ENCODE measurements at regions not wholly inside any gene's neighbourhood (a gene's known extent, or its start where the extent isn't known, plus 50 kb on each side); places are given as distances from the start of the nearest gene placed in this dataset.

DNA sequence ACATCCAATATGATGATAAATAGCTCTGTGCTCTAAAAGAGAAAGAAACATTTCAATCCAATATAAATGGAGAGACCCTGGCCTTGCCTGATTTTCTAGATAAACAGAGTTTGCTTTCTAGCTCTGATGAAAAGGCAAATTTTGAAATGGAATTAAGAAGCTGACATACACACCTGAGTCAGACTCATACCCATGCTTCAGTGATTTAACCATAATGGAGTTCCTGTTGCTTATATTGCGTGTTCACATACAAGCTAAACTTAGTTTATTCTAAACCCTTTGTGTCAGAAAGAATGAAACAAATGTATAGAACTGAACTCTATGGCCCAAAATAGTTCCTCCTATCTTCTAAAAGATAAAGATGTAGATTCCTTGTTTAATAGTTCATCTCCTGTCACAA lies 760.8 kb upstream of the ARPP21 start:
- 69 to 84% (median 79%) methylated on average over 1 of the region's 1 CpG for WGBS, 5 donors
- no peaks in the 10 kb centered on the region for H3K27me3 ChIP-seq (replicated peaks in 1 of 7)
- no peaks in the 10 kb centered on the region for H3K4me1 ChIP-seq
- intact Hi-C loops (cut with DNase I; ENCODE audit: low total_unique reads), result no loop called here
- DNase-seq, result no peak
- peaks cover 0 to 4% (median 0%) of the 10 kb centered on the region in 8 donors for H3K9me3 ChIP-seq
- no peaks in the 10 kb centered on the region for H3K36me3 ChIP-seq
- H3K27ac ChIP-seq, result no peak overlapping the region
- H3K4me3 ChIP-seq, result no peak overlapping the region
- no peak for TF ChIP-seq POLR2AphosphoS5 (IDR thresholded peaks at IDR 0.05)
- TF ChIP-seq, protein P1, sequence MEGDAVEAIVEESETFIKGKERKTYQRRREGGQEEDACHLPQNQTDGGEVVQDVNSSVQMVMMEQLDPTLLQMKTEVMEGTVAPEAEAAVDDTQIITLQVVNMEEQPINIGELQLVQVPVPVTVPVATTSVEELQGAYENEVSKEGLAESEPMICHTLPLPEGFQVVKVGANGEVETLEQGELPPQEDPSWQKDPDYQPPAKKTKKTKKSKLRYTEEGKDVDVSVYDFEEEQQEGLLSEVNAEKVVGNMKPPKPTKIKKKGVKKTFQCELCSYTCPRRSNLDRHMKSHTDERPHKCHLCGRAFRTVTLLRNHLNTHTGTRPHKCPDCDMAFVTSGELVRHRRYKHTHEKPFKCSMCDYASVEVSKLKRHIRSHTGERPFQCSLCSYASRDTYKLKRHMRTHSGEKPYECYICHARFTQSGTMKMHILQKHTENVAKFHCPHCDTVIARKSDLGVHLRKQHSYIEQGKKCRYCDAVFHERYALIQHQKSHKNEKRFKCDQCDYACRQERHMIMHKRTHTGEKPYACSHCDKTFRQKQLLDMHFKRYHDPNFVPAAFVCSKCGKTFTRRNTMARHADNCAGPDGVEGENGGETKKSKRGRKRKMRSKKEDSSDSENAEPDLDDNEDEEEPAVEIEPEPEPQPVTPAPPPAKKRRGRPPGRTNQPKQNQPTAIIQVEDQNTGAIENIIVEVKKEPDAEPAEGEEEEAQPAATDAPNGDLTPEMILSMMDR (IDR thresholded peaks at IDR 0.05 in 8 of 11, conservative IDR thresholded peaks at IDR 0.05 in 3 of 11), result no peak
- no peak for TF ChIP-seq POLR2A (IDR thresholded peaks at IDR 0.05)

DNA sequence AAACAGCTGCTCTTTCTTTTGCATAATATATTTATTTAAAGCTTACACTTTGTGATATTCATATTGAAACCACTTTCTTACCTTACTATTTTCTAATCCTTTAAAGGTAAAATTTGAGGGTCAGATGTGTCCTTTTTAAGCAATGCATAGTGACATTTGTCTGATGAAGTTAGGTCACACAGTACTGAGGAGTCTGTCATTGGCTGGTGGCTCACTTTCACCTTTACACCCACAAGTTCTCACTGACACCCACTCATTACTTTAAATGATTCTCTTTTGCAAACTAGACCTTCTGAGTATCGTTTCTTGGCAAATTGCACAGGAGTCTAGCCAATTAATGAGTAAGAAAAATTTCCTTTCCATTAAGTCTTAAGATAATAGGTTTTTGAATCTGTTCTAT lies 758.3 kb upstream of the ARPP21 start:
- 40 to 58% (median 46%) methylated on average over 1 of the region's 1 CpG for WGBS, 5 donors

DNA sequence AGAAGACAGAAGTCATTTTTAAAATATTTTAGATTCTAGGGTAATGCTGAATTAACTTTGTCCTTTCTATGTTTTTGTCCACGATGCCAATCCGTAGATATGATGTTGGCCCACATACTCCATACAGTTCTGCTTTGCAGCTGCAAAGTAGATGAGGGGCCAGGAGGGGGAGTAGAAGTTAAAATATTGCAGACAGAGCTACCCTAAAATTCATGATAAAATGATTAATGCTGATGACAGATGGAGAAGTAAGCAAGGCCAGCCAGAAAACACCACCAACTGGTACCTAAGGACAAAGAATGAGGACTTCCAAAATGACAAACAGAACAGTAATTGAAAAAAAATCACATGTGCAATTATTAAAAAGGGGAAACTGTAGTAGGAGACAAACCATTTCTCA lies 756.6 kb upstream of the ARPP21 start:
- Histone ChIP-seq H3K9me3 (no peaks in the 10 kb centered on the region), H3K4me1 (no peaks in the 10 kb centered on the region), H3K27me3 (replicated peaks in 1 of 7) (no peaks in the 10 kb centered on the region), H3K27ac (no peak overlapping the region), H3K36me3 (no peaks in the 10 kb centered on the region), H3K4me3 (no peak overlapping the region)
- intact Hi-C loops (cut with DNase I; ENCODE audit: low total_unique reads), result no loop called here
- DNase-seq, result no peak
- WGBS, 5 donors, result 76 to 88% (median 80%) methylated on average over 2 of the region's 2 CpGs
- no peak for TF ChIP-seq POLR2A (IDR thresholded peaks at IDR 0.05)
- TF ChIP-seq, protein P1 (IDR thresholded peaks at IDR 0.05 in 8 of 11, conservative IDR thresholded peaks at IDR 0.05 in 3 of 11), result no peak
- no peak for TF ChIP-seq POLR2AphosphoS5 (IDR thresholded peaks at IDR 0.05)

More for the DNA sequence above, 758.3 kb upstream of the ARPP21 start:
- Histone ChIP-seq H3K27me3 (replicated peaks in 1 of 7) (no peaks in the 10 kb centered on the region), H3K36me3 (no peaks in the 10 kb centered on the region), H3K27ac (no peak overlapping the region), H3K4me3 (no peak overlapping the region), H3K4me1 (no peaks in the 10 kb centered on the region), H3K9me3 (peaks cover 0 to 4% (median 0%) of the 10 kb centered on the region in 8 donors)
- DNase-seq, result no peak
- intact Hi-C loops (cut with DNase I; ENCODE audit: low total_unique reads), result no loop called here
- TF ChIP-seq POLR2AphosphoS5 (IDR thresholded peaks at IDR 0.05) (no peak), POLR2A (IDR thresholded peaks at IDR 0.05) (no peak)
- TF ChIP-seq, protein P1 (IDR thresholded peaks at IDR 0.05 in 8 of 11, conservative IDR thresholded peaks at IDR 0.05 in 3 of 11), result no peak

DNA sequence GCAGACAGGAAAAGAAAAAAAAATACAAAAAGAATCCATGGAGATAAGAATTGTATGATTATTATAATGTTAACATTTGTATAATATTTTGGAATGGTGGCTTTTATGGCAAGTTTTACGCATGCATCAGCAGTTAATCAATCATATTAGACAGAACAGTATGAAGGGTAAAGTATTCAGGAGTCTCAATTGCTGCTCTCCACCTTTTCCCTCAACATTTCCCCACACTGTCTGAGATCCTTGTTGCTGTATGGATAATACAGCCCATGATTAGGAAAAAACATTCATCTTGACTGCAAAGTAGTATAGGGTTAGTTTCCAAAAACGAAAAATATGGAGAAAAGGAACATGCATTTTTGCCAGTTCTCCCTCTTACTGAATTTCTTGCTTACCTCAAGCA lies 755.3 kb upstream of the ARPP21 start:
- H3K27me3 ChIP-seq (replicated peaks in 1 of 7), result no peaks in the 10 kb centered on the region
- DNase-seq, result no peak
- intact Hi-C loops (cut with DNase I; ENCODE audit: low total_unique reads), result no loop called here
- no peak for TF ChIP-seq POLR2AphosphoS5 (IDR thresholded peaks at IDR 0.05)
- TF ChIP-seq, protein P1 (IDR thresholded peaks at IDR 0.05 in 8 of 11, conservative IDR thresholded peaks at IDR 0.05 in 3 of 11), result no peak
- TF ChIP-seq POLR2A (IDR thresholded peaks at IDR 0.05), result no peak
- H3K36me3 ChIP-seq, result no peaks in the 10 kb centered on the region
- H3K9me3 ChIP-seq, result no peaks in the 10 kb centered on the region
- WGBS, 5 donors, result 64 to 79% (median 68%) methylated on average over 2 of the region's 2 CpGs
- no peak overlapping the region for H3K27ac ChIP-seq
- no peak overlapping the region for H3K4me3 ChIP-seq
- no peaks in the 10 kb centered on the region for H3K4me1 ChIP-seq

Data from spleen (tissue), 11 donors.